BJ (cell line): ENCODE measurements at regions not wholly inside any gene's neighbourhood (a gene's known extent, or its start where the extent isn't known, plus 50 kb on each side); places are given as distances from the start of the nearest gene placed in this dataset.

Source experiments
- CTCF ChIA-PET: fragments of 350-600 bp; formaldehyde crosslinking; extraction: SDS; loops from one replicate; lab custom pipeline; 2021; ENCODE audit warnings: antibody characterized with exemption, inconsistent platforms; lab: Yijun Ruan, JAX
- POLR2A ChIA-PET: fragments of 300-600 bp; sonication (Branson Sonifier 250); formaldehyde crosslinking; extraction: SDS; loops from one replicate; lab custom pipeline; 2021; ENCODE audit warnings: antibody characterized with exemption; lab: Charles Lee
- DNase-seq: peaks from one replicate; pipeline ENCODE4 v3.0.0-alpha.2; 2011; ENCODE audit warnings: low read depth
- H3K27me3 ChIP-seq: 2 replicates; pipeline ENCODE4 v1.6.0; 2011; ENCODE audit warnings: low read length; ENCODE audit not compliant: control insufficient read depth, insufficient read depth
- H3K36me3 ChIP-seq: 2 replicates; pipeline ENCODE4 v1.5.1; 2011; ENCODE audit warnings: low read length; ENCODE audit not compliant: control insufficient read depth, insufficient read depth
- H3K4me3 ChIP-seq: 2 replicates; pipeline ENCODE4 v1.5.1; 2011; ENCODE audit warnings: low read depth, mild to moderate bottlenecking, control low read depth, low read length
- CTCF ChIP-seq: IDR thresholded peaks from 2 replicates; pipeline ENCODE4 v1.5.1; 2011; ENCODE audit warnings: low read depth, mild to moderate bottlenecking, control low read depth, inconsistent platforms, low read length, moderate library complexity; ENCODE audit not compliant: insufficient read depth

GRCh38 chr10:120980279-120981255 lies 129.4 kb downstream of the WDR11 start:
- ChIA-PET POLR2A (no interaction called here), CTCF (no interaction called here)
- H3K4me3 ChIP-seq: no peak overlapping the region
- H3K36me3 ChIP-seq: no peaks in the 10 kb centered on the region
- no peak for TF ChIP-seq CTCF
- DNase-seq: no peak
- H3K27me3 ChIP-seq: no peaks in the 10 kb centered on the region

GRCh38 chr10:120981601-120982391 lies 130.6 kb downstream of the WDR11 start:
- TF ChIP-seq CTCF: no peak
- Histone ChIP-seq H3K36me3 (no peaks in the 10 kb centered on the region), H3K27me3 (no peaks in the 10 kb centered on the region), H3K4me3 (no peak overlapping the region)
- no peak for DNase-seq
- ChIA-PET CTCF (no interaction called here), POLR2A (no interaction called here)

- no peak for TF ChIP-seq CTCF
- POLR2A ChIA-PET: no interaction called here
- DNase-seq: no peak
- CTCF ChIA-PET: no interaction called here
- H3K27me3 ChIP-seq: no peaks in the 10 kb centered on the region
- H3K36me3 ChIP-seq: no peaks in the 10 kb centered on the region
- no peak overlapping the region for H3K4me3 ChIP-seq
These were observed 131.3 kb downstream of the WDR11 start for GRCh38 chr10:120982507-120982906.

GRCh38 chr10:120983721-120984120 lies 132.6 kb downstream of the WDR11 start:
- H3K36me3 ChIP-seq: no peaks in the 10 kb centered on the region
- no peak overlapping the region for H3K4me3 ChIP-seq
- no peak for DNase-seq
- no peak for TF ChIP-seq CTCF
- ChIA-PET POLR2A (no interaction called here), CTCF (interaction anchor here (0.8 kb wide), 1 partner anchor 35 kb away, joined by 3 read pairs; no protein-coding TSS in a partner anchor)
- H3K27me3 ChIP-seq: no peaks in the 10 kb centered on the region

- ChIA-PET CTCF (no interaction called here), POLR2A (no interaction called here)
- no peaks in the 10 kb centered on the region for H3K27me3 ChIP-seq
- no peak for DNase-seq
- H3K4me3 ChIP-seq: no peak overlapping the region
- no peaks in the 10 kb centered on the region for H3K36me3 ChIP-seq
- no peak for TF ChIP-seq CTCF
These were observed 133.1 kb downstream of the WDR11 start for GRCh38 chr10:120984221-120984620.
